ENCODE measurements at regions not wholly inside any gene's neighbourhood (a gene's known extent, or its start where the extent isn't known, plus 50 kb on each side); places are given as distances from the start of the nearest gene placed in this dataset.
"Not testable (repeated sequence)": the region's sequence is repeated elsewhere in the genome, so short reads cannot be mapped to it uniquely, and the experiment has no call there.

DNA sequence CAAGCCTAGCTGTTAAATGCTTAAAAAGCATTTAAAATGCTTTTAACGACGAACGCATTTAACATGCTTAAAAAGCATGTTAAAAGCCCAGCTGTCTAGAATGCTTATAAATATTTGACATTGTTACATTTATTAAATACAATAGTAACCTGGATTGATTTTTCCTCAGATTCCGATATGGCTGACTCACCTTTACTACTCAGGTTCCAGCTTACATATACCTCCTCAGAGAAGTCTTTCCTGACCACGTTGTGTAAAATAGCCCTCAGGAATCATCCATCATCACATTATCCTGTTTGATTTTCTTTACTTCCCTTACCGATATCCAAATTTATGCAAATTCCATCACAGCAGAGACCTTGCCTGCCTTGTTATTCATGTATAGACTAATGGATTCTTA is 51.4 kb downstream of the SLC41A2 start:
- Histone ChIP-seq H3K36me3 (no peaks in the 10 kb centered on the region), H3K27me3 (no peaks in the 10 kb centered on the region), H3K27ac (no peak overlapping the region), H3K4me3 (no peak overlapping the region), H3K9me3 (no peaks in the 10 kb centered on the region), H3K4me1 (no peaks in the 10 kb centered on the region)
- in situ Hi-C loops (cut with MboI; ENCODE audit: low sequenced_read_pairs in 4 of 4) = no loop called here
- intact Hi-C loops (cut with DNase I; ENCODE audit: low total_unique reads) = no loop called here
- TF ChIP-seq CTCF (IDR thresholded peaks at IDR 0.05 in 4 of 5, conservative IDR thresholded peaks at IDR 0.05 in 1 of 5) = no peak
- no peak for TF ChIP-seq POLR2A (IDR thresholded peaks at IDR 0.05)
- ATAC-seq = no peak
- DNase-seq = no peak

GRCh38 chr12:104905446-104905845 is 52.6 kb downstream of the SLC41A2 start:
- H3K4me3 ChIP-seq; in situ Hi-C loops (cut with MboI; ENCODE audit: low sequenced_read_pairs in 4 of 4); H3K4me1 ChIP-seq; DNase-seq; H3K36me3 ChIP-seq; H3K9me3 ChIP-seq; H3K27ac ChIP-seq; ATAC-seq; intact Hi-C loops (cut with DNase I; ENCODE audit: low total_unique reads); H3K27me3 ChIP-seq: not testable (repeated sequence)

DNA sequence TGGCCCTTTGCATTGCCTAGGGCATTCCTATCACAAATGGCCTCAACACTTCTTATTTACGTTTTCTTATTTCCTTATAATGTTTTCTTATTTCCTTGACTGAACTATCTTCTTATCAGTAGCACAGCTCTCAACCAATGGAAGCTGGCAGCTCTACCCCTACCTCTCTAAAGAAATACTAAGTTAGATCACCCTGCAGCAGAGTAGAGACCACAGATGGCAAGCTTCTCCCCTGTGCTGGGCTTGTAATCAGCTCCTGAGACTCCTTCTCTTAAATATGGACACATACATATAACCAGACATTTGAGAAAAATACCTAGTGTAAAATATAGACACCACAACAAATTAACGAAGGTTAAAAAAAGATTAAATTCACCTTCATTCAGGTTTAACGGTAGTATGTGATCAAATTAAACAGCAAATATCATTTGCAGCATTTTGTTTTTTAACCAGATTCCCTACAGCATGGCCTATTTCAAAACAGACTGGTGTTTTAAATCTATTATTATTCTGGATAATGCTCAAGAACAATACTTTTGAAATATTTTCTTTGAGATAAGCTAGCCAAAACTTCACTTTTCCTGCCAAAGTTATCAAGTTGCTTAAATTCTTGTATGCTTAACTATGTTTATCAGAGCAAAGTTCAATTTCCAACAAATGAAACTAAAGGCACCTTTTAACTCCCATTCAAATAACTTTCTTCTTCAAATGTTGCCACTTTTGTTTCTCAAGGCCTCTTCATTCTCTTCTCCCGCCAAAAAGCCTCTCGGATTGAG is 54.3 kb downstream of the SLC41A2 start:
- in situ Hi-C loops (cut with MboI; ENCODE audit: low sequenced_read_pairs in 4 of 4) (no loop called here), intact Hi-C loops (cut with DNase I; ENCODE audit: low total_unique reads) (no loop called here)
- no peak for TF ChIP-seq POLR2A (IDR thresholded peaks at IDR 0.05)
- no peak for TF ChIP-seq CTCF (IDR thresholded peaks at IDR 0.05 in 4 of 5, conservative IDR thresholded peaks at IDR 0.05 in 1 of 5)
- H3K36me3 ChIP-seq = no peaks in the 10 kb centered on the region
- no peaks in the 10 kb centered on the region for H3K9me3 ChIP-seq
- H3K27me3 ChIP-seq = no peaks in the 10 kb centered on the region
- no peak for ATAC-seq
- DNase-seq = no peak
- no peaks in the 10 kb centered on the region for H3K4me1 ChIP-seq
- H3K4me3 ChIP-seq = no peak overlapping the region
- no peak overlapping the region for H3K27ac ChIP-seq

DNA sequence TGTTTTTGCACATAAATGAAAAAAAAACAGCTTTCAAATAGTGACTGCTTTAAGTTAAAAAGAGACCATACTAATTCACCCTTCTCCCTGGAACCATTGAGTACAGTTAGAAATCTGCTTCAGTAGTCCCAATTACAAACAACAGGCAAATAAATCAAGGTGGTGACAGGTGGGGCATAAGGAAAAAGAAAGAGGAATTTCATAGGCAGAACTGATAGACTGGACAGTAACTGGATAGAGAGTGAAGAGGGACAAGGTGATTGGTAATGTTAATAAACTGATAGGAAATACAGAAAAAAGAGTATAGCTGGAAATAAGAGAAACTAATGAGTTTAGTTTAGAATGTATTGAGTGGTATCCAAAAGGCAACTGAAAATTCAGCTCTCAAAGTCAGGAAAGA is 56.0 kb downstream of the SLC41A2 start:
- Histone ChIP-seq H3K9me3 (no peaks in the 10 kb centered on the region), H3K36me3 (no peaks in the 10 kb centered on the region), H3K4me3 (no peak overlapping the region), H3K4me1 (no peaks in the 10 kb centered on the region), H3K27ac (no peak overlapping the region), H3K27me3 (no peaks in the 10 kb centered on the region)
- DNase-seq (no peak), ATAC-seq (no peak)
- intact Hi-C loops (cut with DNase I; ENCODE audit: low total_unique reads) = no loop called here
- in situ Hi-C loops (cut with MboI; ENCODE audit: low sequenced_read_pairs in 4 of 4) = no loop called here
- no peak for TF ChIP-seq CTCF (IDR thresholded peaks at IDR 0.05 in 4 of 5, conservative IDR thresholded peaks at IDR 0.05 in 1 of 5)
- TF ChIP-seq POLR2A (IDR thresholded peaks at IDR 0.05) = no peak

DNA sequence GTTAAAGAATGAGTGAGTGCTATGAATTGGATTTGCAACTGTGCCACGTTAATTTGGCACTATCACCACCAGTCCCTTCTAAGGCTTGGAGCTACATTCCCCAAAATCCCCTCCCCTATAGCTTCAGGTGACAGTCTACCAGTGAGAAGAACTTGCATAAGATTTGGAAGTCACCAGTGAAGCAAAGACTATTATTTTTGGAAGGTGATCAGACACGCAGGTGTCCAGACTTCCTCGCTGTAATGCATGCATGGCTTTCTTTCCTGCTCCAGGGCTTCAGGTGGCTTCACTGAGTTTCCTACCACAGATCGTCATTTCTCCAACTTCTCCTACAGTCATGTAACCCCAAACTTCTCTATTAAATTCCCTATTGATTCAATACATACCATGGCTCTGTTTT is 61.4 kb downstream of the SLC41A2 start:
- DNase-seq = no peak
- Histone ChIP-seq H3K27me3 (no peaks in the 10 kb centered on the region), H3K27ac (no peak overlapping the region), H3K4me3 (no peak overlapping the region), H3K9me3 (no peaks in the 10 kb centered on the region), H3K4me1 (no peaks in the 10 kb centered on the region), H3K36me3 (no peaks in the 10 kb centered on the region)
- in situ Hi-C loops (cut with MboI; ENCODE audit: low sequenced_read_pairs in 4 of 4) (no loop called here), intact Hi-C loops (cut with DNase I; ENCODE audit: low total_unique reads) (no loop called here)
- ATAC-seq = no peak
- TF ChIP-seq CTCF (IDR thresholded peaks at IDR 0.05 in 4 of 5, conservative IDR thresholded peaks at IDR 0.05 in 1 of 5) (no peak), POLR2A (IDR thresholded peaks at IDR 0.05) (no peak)

All from gastrocnemius medialis (tissue), 4 donors.